ENCODE measurements at regions not wholly inside any gene's neighbourhood (a gene's known extent, or its start where the extent isn't known, plus 50 kb on each side); places are given as distances from the start of the nearest gene placed in this dataset.

GRCh38 chr4:180664766-180665368 is 1578.3 kb upstream of the TENM3 start:
- WGBS, 2 donors, result 14 to 17% methylated on average over 5 of the region's 5 CpGs
- Histone ChIP-seq H3K4me3 (no peak overlapping the region), H3K27ac (no peak overlapping the region), H3K36me3 (no peaks in the 10 kb centered on the region), H3K4me1 (peaks cover 0 to 4% (median 0%) of the 10 kb centered on the region in 9 donors), H3K9me3 (no peaks in the 10 kb centered on the region), H3K27me3 (peaks cover 0 to 3% (median 0%) of the 10 kb centered on the region in 7 donors)
- intact Hi-C loops (cut with DNase I), result no loop called here
- peak; percentile 49 to 86 (median 76) for TF ChIP-seq CTCF (IDR thresholded peaks at IDR 0.05)
- DNase-seq, result peak in 1 of 2 donors; percentile 70
- peak in 3 of 8 donors; percentile 39 to 76 (median 53) for ATAC-seq

- intact Hi-C loops (cut with DNase I), result no loop called here
- ATAC-seq, result no peak
- 9 to 12% methylated on average over 2 of the region's 2 CpGs for WGBS, 2 donors
- Histone ChIP-seq H3K27ac (no peak overlapping the region), H3K36me3 (no peaks in the 10 kb centered on the region), H3K9me3 (no peaks in the 10 kb centered on the region), H3K4me1 (peaks cover 0 to 4% (median 0%) of the 10 kb centered on the region in 9 donors), H3K27me3 (peaks cover 0 to 3% (median 0%) of the 10 kb centered on the region in 7 donors), H3K4me3 (no peak overlapping the region)
- no peak for DNase-seq
- TF ChIP-seq CTCF (IDR thresholded peaks at IDR 0.05), result no peak
Observed at GRCh38 chr4:180665481-180665880, 1577.7 kb upstream of the TENM3 start.

- DNase-seq (peak in 1 of 2 donors; percentile 6), ATAC-seq (no peak)
- H3K4me1 ChIP-seq, result peaks cover 0 to 4% (median 0%) of the 10 kb centered on the region in 9 donors
- peak in 7 of 9 donors; percentile 32 to 66 (median 46) for TF ChIP-seq CTCF (IDR thresholded peaks at IDR 0.05)
- no peaks in the 10 kb centered on the region for H3K36me3 ChIP-seq
- no peaks in the 10 kb centered on the region for H3K9me3 ChIP-seq
- H3K4me3 ChIP-seq, result no peak overlapping the region
- intact Hi-C loops (cut with DNase I), result no loop called here
- H3K27me3 ChIP-seq, result peaks cover 0 to 3% (median 0%) of the 10 kb centered on the region in 7 donors
- H3K27ac ChIP-seq, result no peak overlapping the region
- 29 to 32% methylated on average over 7 of the region's 7 CpGs for WGBS, 2 donors
Observed at GRCh38 chr4:180665994-180666824, 1577.0 kb upstream of the TENM3 start.

- no peaks in the 10 kb centered on the region for H3K36me3 ChIP-seq
- ATAC-seq, result no peak
- intact Hi-C loops (cut with DNase I), result no loop called here
- TF ChIP-seq CTCF (IDR thresholded peaks at IDR 0.05), result no peak
- WGBS, 2 donors, result 90 to 95% methylated on average over 14 of the region's 14 CpGs
- no peak overlapping the region for H3K27ac ChIP-seq
- no peak for DNase-seq
- no peaks in the 10 kb centered on the region for H3K9me3 ChIP-seq
- peaks cover 0 to 3% (median 0%) of the 10 kb centered on the region in 7 donors for H3K27me3 ChIP-seq
- H3K4me3 ChIP-seq, result no peak overlapping the region
- H3K4me1 ChIP-seq, result peaks cover 0 to 4% (median 0%) of the 10 kb centered on the region in 9 donors
Observed at GRCh38 chr4:180668732-180669131, 1574.5 kb upstream of the TENM3 start.
